ENCODE measurements at regions not wholly inside any gene's neighbourhood (a gene's known extent, or its start where the extent isn't known, plus 50 kb on each side); places are given as distances from the start of the nearest gene placed in this dataset.

DNA sequence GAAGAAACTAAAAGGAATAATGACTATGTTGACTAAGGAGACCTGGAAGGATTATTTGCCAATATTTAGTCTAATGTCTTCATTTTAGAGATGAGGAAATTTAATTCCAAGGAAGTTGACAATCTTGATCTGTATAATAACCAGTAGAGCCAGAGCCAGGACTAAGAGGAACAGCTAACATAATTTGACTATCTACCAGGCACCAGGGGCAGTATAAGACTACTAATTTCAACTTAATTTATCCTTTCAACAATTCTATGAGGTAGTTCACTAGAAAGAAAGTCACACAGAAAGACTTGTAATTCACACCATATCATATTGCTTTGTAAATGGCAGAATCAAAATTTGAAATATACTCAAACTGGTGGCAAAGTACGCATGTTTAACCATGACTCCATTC is 273.0 kb upstream of the STXBP5 start:
- TF ChIP-seq CTCF (IDR thresholded peaks at IDR 0.05) (no peak), EZH2 (IDR thresholded peaks at IDR 0.05; ENCODE audit: borderline replicate concordance, insufficient read depth, low read depth, low read length, poor library complexity, severe bottlenecking) (no peak)

Measured in B cell (primary cell).